ENCODE measurements at regions not wholly inside any gene's neighbourhood (a gene's known extent, or its start where the extent isn't known, plus 50 kb on each side); places are given as distances from the start of the nearest gene placed in this dataset.
A peak's percentile ranks its signal among the peaks of the same experiment; 100 is the strongest.

GRCh38 chr4:184879271-184879670 lies 53.5 kb upstream of the ACSL1 start:
- intact Hi-C loops (cut with DNase I): no loop called here
- ATAC-seq: no peak
- no peak for DNase-seq (ENCODE audit: low spot score)

- ATAC-seq (peak; percentile 50), DNase-seq (ENCODE audit: low spot score) (no peak)
- intact Hi-C loops (cut with DNase I): no loop called here
Measured at GRCh38 chr4:184882276-184882675, 56.5 kb upstream of the ACSL1 start.

- DNase-seq (ENCODE audit: low spot score): no peak
- peak; percentile 57 for ATAC-seq
- intact Hi-C loops (cut with DNase I): no loop called here
Measured at GRCh38 chr4:184883024-184883423, 57.3 kb upstream of the ACSL1 start.

- ATAC-seq (no peak), DNase-seq (ENCODE audit: low spot score) (no peak)
- intact Hi-C loops (cut with DNase I): no loop called here
Measured at GRCh38 chr4:184884883-184885282, 59.1 kb upstream of the ACSL1 start.

- DNase-seq (ENCODE audit: low spot score) (no peak), ATAC-seq (no peak)
- intact Hi-C loops (cut with DNase I): no loop called here
Measured at GRCh38 chr4:184885602-184886001, 59.8 kb upstream of the ACSL1 start.

- ATAC-seq (no peak), DNase-seq (ENCODE audit: low spot score) (no peak)
- intact Hi-C loops (cut with DNase I): no loop called here
Measured at GRCh38 chr4:184887333-184887732, 61.6 kb upstream of the ACSL1 start.

- ATAC-seq (no peak), DNase-seq (ENCODE audit: low spot score) (no peak)
- intact Hi-C loops (cut with DNase I): no loop called here
Measured at GRCh38 chr4:184887947-184888346, 62.2 kb upstream of the ACSL1 start.

GRCh38 chr4:184889666-184890335 lies 64.0 kb upstream of the ACSL1 start:
- intact Hi-C loops (cut with DNase I): no loop called here
- peak; percentile 25 for ATAC-seq

GRCh38 chr4:184890499-184890898 lies 64.7 kb upstream of the ACSL1 start:
- ATAC-seq (no peak), DNase-seq (ENCODE audit: low spot score) (no peak)
- intact Hi-C loops (cut with DNase I): no loop called here

More at GRCh38 chr4:184889666-184890335, 64.0 kb upstream of the ACSL1 start:
- DNase-seq (ENCODE audit: low spot score): no peak

GRCh38 chr4:184891816-184892397 lies 66.1 kb upstream of the ACSL1 start:
- no peak for ATAC-seq
- intact Hi-C loops (cut with DNase I): no loop called here
- no peak for DNase-seq (ENCODE audit: low spot score)

- no peak for ATAC-seq
- intact Hi-C loops (cut with DNase I): no loop called here
- DNase-seq (ENCODE audit: low spot score): no peak
Measured at GRCh38 chr4:184892999-184893398, 67.2 kb upstream of the ACSL1 start.

GRCh38 chr4:184893801-184894571 lies 68.2 kb upstream of the ACSL1 start:
- no peak for DNase-seq (ENCODE audit: low spot score)
- intact Hi-C loops (cut with DNase I): no loop called here
- ATAC-seq: no peak

GRCh38 chr4:184895012-184895695 lies 69.4 kb upstream of the ACSL1 start:
- intact Hi-C loops (cut with DNase I): no loop called here
- ATAC-seq: peak; percentile 5
- DNase-seq (ENCODE audit: low spot score): no peak

GRCh38 chr4:184896868-184897715 lies 71.3 kb upstream of the ACSL1 start:
- intact Hi-C loops (cut with DNase I): no loop called here
- ATAC-seq: peak; percentile 56
- DNase-seq (ENCODE audit: low spot score): no peak

- no peak for DNase-seq (ENCODE audit: low spot score)
- ATAC-seq: peak; percentile 30
- intact Hi-C loops (cut with DNase I): no loop called here
Measured at GRCh38 chr4:184897895-184898294, 72.1 kb upstream of the ACSL1 start.

- intact Hi-C loops (cut with DNase I): no loop called here
- no peak for ATAC-seq
- no peak for DNase-seq (ENCODE audit: low spot score)
Measured at GRCh38 chr4:184898793-184899192, 73.0 kb upstream of the ACSL1 start.

GRCh38 chr4:184899261-184900134 lies 73.7 kb upstream of the ACSL1 start:
- DNase-seq (ENCODE audit: low spot score) (no peak), ATAC-seq (peak; percentile 29)
- intact Hi-C loops (cut with DNase I): no loop called here

GRCh38 chr4:184900184-184900583 lies 74.4 kb upstream of the ACSL1 start:
- intact Hi-C loops (cut with DNase I): no loop called here
- ATAC-seq (no peak), DNase-seq (ENCODE audit: low spot score) (no peak)
